HepG2 (cell line): ENCODE measurements at regions not wholly inside any gene's neighbourhood (a gene's known extent, or its start where the extent isn't known, plus 50 kb on each side); places are given as distances from the start of the nearest gene placed in this dataset.
"Not testable (repeated sequence)": the region's sequence is repeated elsewhere in the genome, so short reads cannot be mapped to it uniquely, and the experiment has no call there.

ENCODE experiments used
- ATAC-seq: fragments of 200-7000 bp; cut with Tn5 transposase; 3 replicates; pipeline ENCODE4 v1.9.1; 2020; ENCODE audit warnings: mild to moderate bottlenecking, moderate library complexity
- BruUV-seq: library from RNA; stranded (reverse); fragments of 400-500 nt; replicated peaks from 2 replicates; lab custom pipeline; 2021; lab: Mats Ljungman, UMichigan
- CTCF ChIA-PET: fragments of 300-600 bp; formaldehyde crosslinking; extraction: SDS; loops from one replicate; lab custom pipeline; 2021; ENCODE audit warnings: low total read pairs, inconsistent platforms, low intra/inter-chr PET ratio; lab: Yijun Ruan, JAX
- POLR2A ChIA-PET: fragments of 350-600 bp; sonication (Branson Sonifier 250); formaldehyde crosslinking; loops from one replicate; lab custom pipeline; 2020; ENCODE audit warnings: antibody characterized with exemption, inconsistent platforms; lab: Yijun Ruan, JAX
- DNase-seq: peaks from one replicate; pipeline ENCODE4 v3.0.0-alpha.2; 2015; ENCODE audit warnings: low spot score
- FAIRE-seq: peaks from 3 replicates; lab custom pipeline; 2011; peaks lifted over from hg19 to GRCh38; lab: Jason Lieb, UNC
- H2AFZ ChIP-seq: one replicate; pipeline ENCODE4 v1.6.1; 2011; ENCODE audit warnings: low read length, inconsistent platforms
- H3K27ac ChIP-seq: fragments of 300-600 bp; 3 replicates; pipeline ENCODE4 v1.8.0; 2011; ENCODE audit warnings: mixed run types, mild to moderate bottlenecking, mixed read lengths, low read length, inconsistent platforms; ENCODE audit not compliant: insufficient read depth; ENCODE audit errors: extremely low read length
- H3K27me3 ChIP-seq, 2 experiments: fragments of 200-600 bp in 1 of 2; 2 replicates in 1 of 2; 3 replicates in 1 of 2; pipeline versions ENCODE4 v1.6.0 to v1.8.0; 2011; ENCODE audit warnings: low read length in 2 of 2, mild to moderate bottlenecking in 2 of 2, moderate library complexity in 2 of 2, inconsistent platforms in 1 of 2; ENCODE audit not compliant: insufficient read depth in 2 of 2, control insufficient read depth in 1 of 2
- H3K36me3 ChIP-seq, 2 experiments: fragments of 200-600 bp in 1 of 2; replicated peaks in 1 of 2; 2 replicates in 1 of 2; 3 replicates in 1 of 2; pipeline versions ENCODE4 v1.5.1 to v1.8.0; 2011; ENCODE audit warnings: low read length in 2 of 2, inconsistent platforms in 1 of 2; ENCODE audit not compliant: insufficient read depth in 2 of 2, control insufficient read depth in 1 of 2
- H3K4me1 ChIP-seq: 2 replicates; pipeline ENCODE4 v1.5.1; 2012; ENCODE audit warnings: low read length, inconsistent platforms; ENCODE audit not compliant: insufficient read depth
- H3K4me2 ChIP-seq: 2 replicates; pipeline ENCODE4 v1.6.0; 2011; ENCODE audit warnings: low read depth, low read length, inconsistent platforms
- H3K4me3 ChIP-seq, 3 experiments: fragments of 200-600 bp in 1 of 3; sonication (generic), shearing (Covaris generic) in 1 of 3; replicated peaks in 1 of 3; 2 replicates each; pipeline ENCODE4 v1.5.1; 2011 to 2016; ENCODE audit warnings: low read length in 3 of 3, inconsistent platforms in 2 of 3, low read depth in 2 of 3, mild to moderate bottlenecking in 2 of 3, control low read depth in 1 of 3, mixed read lengths in 1 of 3; ENCODE audit not compliant: insufficient read depth in 1 of 3
- H3K79me2 ChIP-seq: one replicate; pipeline ENCODE4 v1.6.1; 2011; ENCODE audit warnings: low read length, inconsistent platforms; ENCODE audit not compliant: insufficient read depth
- H3K9ac ChIP-seq: 2 replicates; pipeline ENCODE4 v1.6.0; 2011; ENCODE audit warnings: mild to moderate bottlenecking, low read depth, low read length, inconsistent platforms; ENCODE audit not compliant: insufficient read depth
- H3K9me3 ChIP-seq: 2 replicates; pipeline ENCODE4 v1.5.1; 2012; ENCODE audit warnings: mild to moderate bottlenecking, low read length
- H4K20me1 ChIP-seq: 2 replicates; pipeline ENCODE4 v1.6.0; 2011; ENCODE audit warnings: inconsistent platforms, mild to moderate bottlenecking, low read length, moderate library complexity; ENCODE audit not compliant: insufficient read depth
- CEBPB ChIP-seq: IDR thresholded peaks from 2 replicates; pipeline ENCODE4 v1.6.1; 2011; ENCODE audit warnings: low read depth, low read length, improper control_type of control experiment, borderline replicate concordance
- RXRA ChIP-seq: sonication (generic); formaldehyde crosslinking; IDR thresholded peaks from 2 replicates; pipeline ENCODE4 v1.5.1; 2020; ENCODE audit warnings: missing genetic modification reagents
- TOPORS ChIP-seq: sonication (generic); formaldehyde crosslinking; IDR thresholded peaks from 2 replicates; pipeline ENCODE4 v1.8.0; 2023; ENCODE audit warnings: mild to moderate bottlenecking, missing genetic modification reagents
- ZNF501 ChIP-seq: sonication (generic); formaldehyde crosslinking; IDR thresholded peaks from 2 replicates; pipeline ENCODE4 v1.5.1; 2020; ENCODE audit warnings: mild to moderate bottlenecking, moderate library complexity, missing genetic modification reagents
- ZNF878 ChIP-seq: sonication (generic); formaldehyde crosslinking; IDR thresholded peaks from 2 replicates; pipeline ENCODE4 v1.8.1; 2023; ENCODE audit warnings: mild to moderate bottlenecking, missing genetic modification reagents, moderate library complexity
- WGBS: methylation state at CpG from one replicate; pipeline ENCODE4 v1.1.6; 2017; ENCODE audit warnings: low lambda C conversion rate; 5-methylcytosine and 5-hydroxymethylcytosine counted together
- in situ Hi-C: cut with HindIII; loops from 2 replicates; pipeline ENCODE4 v1.10.0; 2017; ENCODE audit warnings: low pct_unique_long_range_greater_than_20kb; ENCODE audit not compliant: extremely low pct_ligation_motif_present
- intact Hi-C: fragments of 100-400 bp; cut with micrococcal nuclease; formaldehyde crosslinking; loops from one replicate; pipeline ENCODE4 v1.10.0; 2022; ENCODE audit not compliant: unreplicated experiment
- TF ChIP-seq, protein P1 (sequence below): sonication (generic); formaldehyde crosslinking; conservative IDR thresholded peaks from 2 replicates; pipeline ENCODE4 v1.5.0; 2020; ENCODE audit warnings: missing genetic modification reagents
- TF ChIP-seq, protein P2 (sequence below): IDR thresholded peaks from 2 replicates; pipeline ENCODE4 v1.6.1; 2018; ENCODE audit warnings: missing genetic modification reagents, mild to moderate bottlenecking, missing compliant biosample characterization
- TF ChIP-seq, protein P3 (sequence below): IDR thresholded peaks from 2 replicates; pipeline ENCODE4 v1.6.1; 2012; ENCODE audit warnings: low read depth, low read length, improper control_type of control experiment

- H3K27me3 ChIP-seq, intact Hi-C loops, DNase-seq, H3K4me1 ChIP-seq, H3K36me3 ChIP-seq, H3K27ac ChIP-seq, POLR2A ChIA-PET, BruUV-seq, H3K4me3 ChIP-seq, ATAC-seq, H3K9me3 ChIP-seq, H2AFZ ChIP-seq, FAIRE-seq, CTCF ChIA-PET, in situ Hi-C loops, H4K20me1 ChIP-seq, H3K9ac ChIP-seq, H3K4me2 ChIP-seq, H3K79me2 ChIP-seq: not testable (repeated sequence)
- 52% methylated on average over 5 of the region's 5 CpGs for WGBS
Measured at GRCh38 chr1:228662007-228662689, 73.1 kb upstream of the RHOU start.

- WGBS, result 28% methylated on average over 13 of the region's 14 CpGs
- TF ChIP-seq CEBPB, result peak; percentile 59; the same call in 1 of the 2 replicates
- 0 out of 2 replicates have a peak, but pooled peaks have one; percentile 27 for TF ChIP-seq ZNF501 (CRISPR knock-in tag)
- TF ChIP-seq, protein P1, sequence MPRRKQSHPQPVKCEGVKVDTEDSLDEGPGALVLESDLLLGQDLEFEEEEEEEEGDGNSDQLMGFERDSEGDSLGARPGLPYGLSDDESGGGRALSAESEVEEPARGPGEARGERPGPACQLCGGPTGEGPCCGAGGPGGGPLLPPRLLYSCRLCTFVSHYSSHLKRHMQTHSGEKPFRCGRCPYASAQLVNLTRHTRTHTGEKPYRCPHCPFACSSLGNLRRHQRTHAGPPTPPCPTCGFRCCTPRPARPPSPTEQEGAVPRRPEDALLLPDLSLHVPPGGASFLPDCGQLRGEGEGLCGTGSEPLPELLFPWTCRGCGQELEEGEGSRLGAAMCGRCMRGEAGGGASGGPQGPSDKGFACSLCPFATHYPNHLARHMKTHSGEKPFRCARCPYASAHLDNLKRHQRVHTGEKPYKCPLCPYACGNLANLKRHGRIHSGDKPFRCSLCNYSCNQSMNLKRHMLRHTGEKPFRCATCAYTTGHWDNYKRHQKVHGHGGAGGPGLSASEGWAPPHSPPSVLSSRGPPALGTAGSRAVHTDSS (CRISPR knock-in tag), result no peak
- TF ChIP-seq ZNF878 (CRISPR knock-in tag), result no peak
- TF ChIP-seq, protein P2, sequence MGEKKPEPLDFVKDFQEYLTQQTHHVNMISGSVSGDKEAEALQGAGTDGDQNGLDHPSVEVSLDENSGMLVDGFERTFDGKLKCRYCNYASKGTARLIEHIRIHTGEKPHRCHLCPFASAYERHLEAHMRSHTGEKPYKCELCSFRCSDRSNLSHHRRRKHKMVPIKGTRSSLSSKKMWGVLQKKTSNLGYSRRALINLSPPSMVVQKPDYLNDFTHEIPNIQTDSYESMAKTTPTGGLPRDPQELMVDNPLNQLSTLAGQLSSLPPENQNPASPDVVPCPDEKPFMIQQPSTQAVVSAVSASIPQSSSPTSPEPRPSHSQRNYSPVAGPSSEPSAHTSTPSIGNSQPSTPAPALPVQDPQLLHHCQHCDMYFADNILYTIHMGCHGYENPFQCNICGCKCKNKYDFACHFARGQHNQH (CRISPR knock-in tag), result peak; percentile 44; the same call in 1 of the 2 replicates
- TF ChIP-seq, protein P3, sequence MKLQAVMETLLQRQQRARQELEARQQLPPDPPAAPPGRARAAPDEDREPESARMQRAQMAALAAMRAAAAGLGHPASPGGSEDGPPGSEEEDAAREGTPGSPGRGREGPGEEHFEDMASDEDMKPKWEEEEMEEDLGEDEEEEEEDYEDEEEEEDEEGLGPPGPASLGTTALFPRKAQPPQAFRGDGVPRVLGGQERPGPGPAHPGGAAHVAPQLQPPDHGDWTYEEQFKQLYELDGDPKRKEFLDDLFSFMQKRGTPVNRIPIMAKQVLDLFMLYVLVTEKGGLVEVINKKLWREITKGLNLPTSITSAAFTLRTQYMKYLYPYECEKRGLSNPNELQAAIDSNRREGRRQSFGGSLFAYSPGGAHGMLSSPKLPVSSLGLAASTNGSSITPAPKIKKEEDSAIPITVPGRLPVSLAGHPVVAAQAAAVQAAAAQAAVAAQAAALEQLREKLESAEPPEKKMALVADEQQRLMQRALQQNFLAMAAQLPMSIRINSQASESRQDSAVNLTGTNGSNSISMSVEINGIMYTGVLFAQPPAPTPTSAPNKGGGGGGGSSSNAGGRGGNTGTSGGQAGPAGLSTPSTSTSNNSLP, result peak; percentile 69; the same call in 1 of the 2 replicates
- TF ChIP-seq RXRA, result peak; percentile 26; the same call in 1 of the 2 replicates
- no peak for TF ChIP-seq TOPORS
Measured at GRCh38 chr1:228664399-228664914, 70.8 kb upstream of the RHOU start.

More at GRCh38 chr1:228664399-228664914, 70.8 kb upstream of the RHOU start:
- peaks cover 17% of the 10 kb centered on the region for H3K4me1 ChIP-seq
- H3K9me3 ChIP-seq, result no peaks in the 10 kb centered on the region
- ChIA-PET POLR2A (interaction anchor here (1.2 kb wide), 1 partner anchor 566 kb away, joined by 4 read pairs; no protein-coding TSS in a partner anchor), CTCF (interaction anchor here (1.0 to 2.0 kb wide), 4 partner anchors 71 to 593 kb away, joined by 3 to 9 read pairs (median 4); partner anchors contain the start of gene RHOU)
- in situ Hi-C loops (no loop called here), intact Hi-C loops (loop anchor here (1.0 kb wide), 3 partner anchors 493 to 591 kb away; no protein-coding TSS in a partner anchor)
- H3K27ac ChIP-seq, result no peak overlapping the region
- H3K4me2 ChIP-seq, result peak overlapping the region; percentile 51
- no peaks in the 10 kb centered on the region for H4K20me1 ChIP-seq
- H3K27me3 ChIP-seq, result no peaks in the 10 kb centered on the region
- no peak overlapping the region for H2AFZ ChIP-seq
- peak; percentile 68 for DNase-seq
- no peak overlapping the region for H3K9ac ChIP-seq
- H3K4me3 ChIP-seq, result peak overlapping the region in 2 of 3 experiments; percentile 34 to 40; a peak in 2 of 6 replicates
- no peaks in the 10 kb centered on the region for H3K79me2 ChIP-seq
- peak; percentile 67 for FAIRE-seq
- H3K36me3 ChIP-seq, result no peaks in the 10 kb centered on the region
- no TSS peak for BruUV-seq
- ATAC-seq, result peak; percentile 62; the same call in 2 of the 3 replicates
